ENCODE measurements at regions not wholly inside any gene's neighbourhood (a gene's known extent, or its start where the extent isn't known, plus 50 kb on each side); places are given as distances from the start of the nearest gene placed in this dataset.

- Histone ChIP-seq H3K79me1 (ENCODE audit: low read depth, low read length) (no peaks in the 10 kb centered on the region), H2BK12ac (ENCODE audit: low read depth, low read length) (no peak overlapping the region), H3K14ac (ENCODE audit: insufficient read length) (no peak overlapping the region), H2AFZ (ENCODE audit: low read length) (no peak overlapping the region), H3K23me2 (ENCODE audit: low read depth, low read length) (no peaks in the 10 kb centered on the region), H3K27me3 (replicated peaks in 1 of 4; ENCODE audit: control insufficient read depth in 3 of 4, extremely low read depth in 1 of 4, insufficient read depth in 3 of 4, low read length in 3 of 4) (no peaks in the 10 kb centered on the region), H3K79me2 (ENCODE audit: control insufficient read depth in 1 of 2, insufficient read depth in 2 of 2, low read length in 2 of 2) (no peaks in the 10 kb centered on the region), H3K9ac (replicated peaks in 1 of 4; ENCODE audit: extremely low read depth in 1 of 4, low read depth in 3 of 4, low read length in 3 of 4) (no peak overlapping the region), H4K20me1 (replicated peaks in 1 of 2; ENCODE audit: control insufficient read depth in 1 of 2, insufficient read depth in 2 of 2, low read length in 2 of 2) (no peaks in the 10 kb centered on the region), H3K4me3 (ENCODE audit: extremely low read depth in 1 of 4, insufficient read depth in 2 of 4, low read depth in 3 of 4, low read length in 4 of 4) (no peak overlapping the region), H4K5ac (ENCODE audit: insufficient read length, low read depth, low read length) (no peak overlapping the region), H2BK5ac (ENCODE audit: low read depth, low read length) (no peak overlapping the region), H3K4ac (replicated peaks; ENCODE audit: insufficient read length, low read depth, low read length) (no peak overlapping the region), H3K27ac (ENCODE audit: low read depth, low read length) (no peak overlapping the region), H3K23ac (ENCODE audit: insufficient read length) (no peak overlapping the region), H3K4me1 (replicated peaks in 1 of 4; ENCODE audit: control insufficient read depth in 3 of 4, insufficient read depth in 4 of 4, low read length in 3 of 4) (no peaks in the 10 kb centered on the region), H2BK20ac (ENCODE audit: low read length) (no peak overlapping the region), H2BK120ac (replicated peaks; ENCODE audit: low read depth, low read length) (no peak overlapping the region), H3K9me3 (ENCODE audit: insufficient read depth in 2 of 2, low read depth in 1 of 2, low read length in 1 of 2) (peaks cover 66 to 88% of the 10 kb centered on the region in 2 experiments), H3K4me2 (ENCODE audit: insufficient read depth in 1 of 2, low read depth in 2 of 2, low read length in 2 of 2) (no peak overlapping the region), H3K36me3 (ENCODE audit: control insufficient read depth in 2 of 4, insufficient read depth in 4 of 4, low read length in 3 of 4) (no peaks in the 10 kb centered on the region), H3K18ac (ENCODE audit: extremely low read depth, low read length) (no peak overlapping the region), H4K8ac (ENCODE audit: extremely low read depth, insufficient read depth, low read length) (no peak overlapping the region), H4K91ac (replicated peaks; ENCODE audit: insufficient read length, low read length) (no peak overlapping the region), H3K56ac (replicated peaks; ENCODE audit: insufficient read length, low read depth, low read length) (no peak overlapping the region), H2BK15ac (ENCODE audit: low read length) (no peak overlapping the region), H2AK5ac (ENCODE audit: low read depth, low read length) (no peak overlapping the region)
- CTCF ChIA-PET (ENCODE audit: partially characterized antibody): no interaction called here
- TF ChIP-seq TAF7 (optimal IDR thresholded peaks at IDR 0.05; ENCODE audit: borderline replicate concordance, low read depth, low read length) (no peak), SUZ12 (IDR thresholded peaks at IDR 0.05; ENCODE audit: low read length) (no peak), CBX5 (IDR thresholded peaks at IDR 0.05; ENCODE audit: low read depth, low read length) (no peak), POU5F1 (IDR thresholded peaks at IDR 0.05; ENCODE audit: low read depth, low read length) (no peak), PHF8 (conservative IDR thresholded peaks at IDR 0.05; ENCODE audit: low read depth, low read length) (no peak), CREB1 (IDR thresholded peaks at IDR 0.05) (no peak), YY1 (IDR thresholded peaks at IDR 0.05; ENCODE audit: low read depth, low read length) (no peak)
- DNase-seq (ENCODE audit: low read depth in 1 of 2, low spot score in 2 of 2) (no peak), FAIRE-seq (no peak)
- WGBS, 2 experiments (ENCODE audit: extremely low coverage in 1 of 2, insufficient coverage in 1 of 2, insufficient read length in 1 of 2, insufficient replicate concordance in 2 of 2, low coverage in 1 of 2, low lambda C conversion rate in 2 of 2, missing lambda C conversion rate in 1 of 2): 88% methylated on average over 10 of the region's 10 CpGs; no CpG with 5 or more reads in 1 of the 2 experiments
- POLR2A ChIA-PET (ENCODE audit: partially characterized antibody): no interaction called here
Measured at GRCh38 chr14:105845725-105846309, 319.4 kb downstream of the TMEM121 start.

All from H1 (cell line).